Mesodermal cell (in vitro differentiated cells): ENCODE measurements at regions not wholly inside any gene's neighbourhood (a gene's known extent, or its start where the extent isn't known, plus 50 kb on each side); places are given as distances from the start of the nearest gene placed in this dataset.

Experiments
- H3K27ac ChIP-seq: 2 replicates; pipeline ENCODE4 v1.7.0; 2013; ENCODE audit warnings: mild to moderate bottlenecking, low read depth, low read length, moderate library complexity; ENCODE audit not compliant: severe bottlenecking
- H3K36me3 ChIP-seq: 2 replicates; pipeline ENCODE4 v1.7.1; 2013; ENCODE audit warnings: mild to moderate bottlenecking, low read length, moderate library complexity; ENCODE audit not compliant: control insufficient read depth, insufficient read depth
- H3K4me1 ChIP-seq: one replicate; pipeline ENCODE4 v1.7.1; 2013; ENCODE audit warnings: mild to moderate bottlenecking, low read length; ENCODE audit not compliant: insufficient read depth, control insufficient read depth, poor library complexity, severe bottlenecking
- H3K4me3 ChIP-seq: 2 replicates; pipeline ENCODE4 v1.7.0; 2013; ENCODE audit warnings: low read length, control low read depth, mild to moderate bottlenecking; ENCODE audit not compliant: insufficient read depth, poor library complexity, severe bottlenecking; ENCODE audit errors: extremely low read depth
- H3K9me3 ChIP-seq: 2 replicates; pipeline ENCODE4 v1.7.1; 2013; ENCODE audit warnings: mild to moderate bottlenecking, low read length, moderate library complexity; ENCODE audit not compliant: control insufficient read depth
- WGBS, 2 experiments: methylation state at CpG; one replicate each; pipeline ENCODE4 v1.1.5; 2013; ENCODE audit warnings: missing lambda C conversion rate in 2 of 2; ENCODE audit not compliant: insufficient coverage in 2 of 2; 5-methylcytosine and 5-hydroxymethylcytosine counted together

DNA sequence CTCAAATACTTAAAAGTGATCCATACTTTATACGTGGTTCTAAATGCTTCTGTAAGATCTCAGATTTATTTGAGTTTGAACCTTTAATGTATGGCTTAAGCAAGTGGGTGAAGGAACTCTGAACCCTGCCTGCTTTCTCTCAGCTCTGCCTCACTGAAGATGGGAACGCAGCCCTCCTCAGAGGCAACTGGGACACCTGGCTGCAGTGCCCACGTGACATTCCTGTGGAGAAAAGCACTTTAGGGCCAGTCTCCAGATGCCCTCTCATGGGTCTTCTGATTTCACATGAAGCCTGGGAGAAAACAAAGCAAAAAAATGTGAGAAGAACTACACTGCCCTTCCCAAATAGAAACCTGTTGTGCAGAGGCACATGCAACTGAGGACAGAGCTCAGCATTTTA, 242.6 kb upstream of the ANKRD30A start:
- 71% methylated on average over 3 of the region's 3 CpGs; no CpG with 5 or more reads in 1 of the 2 experiments for WGBS, 2 experiments

GRCh38 chr10:36880898-36881297, 244.5 kb upstream of the ANKRD30A start:
- H3K4me1 ChIP-seq: no peaks in the 10 kb centered on the region
- H3K36me3 ChIP-seq: no peaks in the 10 kb centered on the region
- H3K27ac ChIP-seq: no peak overlapping the region
- no peaks in the 10 kb centered on the region for H3K9me3 ChIP-seq
- H3K4me3 ChIP-seq: no peak overlapping the region
- WGBS, 2 experiments: 0% methylated on average over 1 of the region's 5 CpGs; no CpG with 5 or more reads in 1 of the 2 experiments

More for the DNA sequence above, 242.6 kb upstream of the ANKRD30A start:
- Histone ChIP-seq H3K27ac (no peak overlapping the region), H3K9me3 (no peaks in the 10 kb centered on the region), H3K36me3 (no peaks in the 10 kb centered on the region), H3K4me1 (no peaks in the 10 kb centered on the region), H3K4me3 (no peak overlapping the region)

DNA sequence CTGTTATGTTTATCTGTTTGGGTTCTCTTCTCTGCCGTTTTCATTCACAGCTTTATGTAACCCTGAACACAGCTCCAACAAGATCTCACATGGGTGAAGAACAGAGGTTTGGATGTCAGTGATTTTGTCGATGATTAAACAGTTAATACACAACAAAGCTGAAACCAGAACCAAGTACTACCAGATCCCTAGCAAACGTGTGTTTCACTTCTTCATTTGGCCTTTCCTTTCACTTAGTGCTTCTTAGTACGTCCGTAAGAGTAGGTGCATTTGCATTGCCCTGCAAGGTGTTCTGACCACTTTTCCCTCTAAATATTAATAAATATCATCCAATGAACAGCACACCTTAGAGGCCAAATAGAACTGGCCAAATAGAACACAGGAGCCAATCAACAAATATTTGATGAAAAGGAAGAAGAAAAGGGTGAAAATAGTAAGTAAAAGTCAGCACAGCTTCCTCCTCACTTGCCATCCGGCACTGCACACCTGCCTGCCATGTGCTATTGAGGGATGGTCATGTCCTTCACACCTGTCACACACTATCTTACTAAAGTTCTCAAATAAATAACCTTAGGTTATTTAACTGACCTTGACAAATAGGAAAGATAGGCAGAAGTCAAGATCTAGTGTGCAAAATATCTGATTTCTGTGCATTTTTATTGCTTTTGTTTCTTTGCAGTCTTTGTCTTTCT, 252.6 kb upstream of the ANKRD30A start:
- H3K27ac ChIP-seq: no peak overlapping the region
- H3K36me3 ChIP-seq: no peaks in the 10 kb centered on the region
- 50 to 76% methylated on average over 1 to 3 of the region's 6 CpGs for WGBS, 2 experiments
- H3K9me3 ChIP-seq: no peaks in the 10 kb centered on the region
- no peak overlapping the region for H3K4me3 ChIP-seq
- no peaks in the 10 kb centered on the region for H3K4me1 ChIP-seq

GRCh38 chr10:36840788-36841187, 284.6 kb upstream of the ANKRD30A start:
- no CpG with 5 or more reads among the region's 4 CpGs for WGBS, 2 experiments
- Histone ChIP-seq H3K4me1 (no peaks in the 10 kb centered on the region), H3K9me3 (no peaks in the 10 kb centered on the region), H3K27ac (no peak overlapping the region), H3K4me3 (no peak overlapping the region), H3K36me3 (no peaks in the 10 kb centered on the region)

- Histone ChIP-seq H3K9me3 (no peaks in the 10 kb centered on the region), H3K36me3 (no peaks in the 10 kb centered on the region), H3K4me1 (no peaks in the 10 kb centered on the region), H3K4me3 (no peak overlapping the region), H3K27ac (no peak overlapping the region)
Measured at GRCh38 chr10:36837416-36837815, 288.0 kb upstream of the ANKRD30A start.

- H3K4me3 ChIP-seq: no peak overlapping the region
- H3K9me3 ChIP-seq: no peaks in the 10 kb centered on the region
- 93 to 100% methylated on average over 10 to 19 of the region's 20 CpGs for WGBS, 2 experiments
- H3K27ac ChIP-seq: no peak overlapping the region
- H3K4me1 ChIP-seq: no peaks in the 10 kb centered on the region
- no peaks in the 10 kb centered on the region for H3K36me3 ChIP-seq
Measured at GRCh38 chr10:36819781-36820180, 305.6 kb upstream of the ANKRD30A start.

GRCh38 chr10:36817898-36818297, 307.5 kb upstream of the ANKRD30A start:
- WGBS, 2 experiments: 76 to 82% methylated on average over 12 to 13 of the region's 15 CpGs
- Histone ChIP-seq H3K9me3 (no peaks in the 10 kb centered on the region), H3K4me3 (no peak overlapping the region), H3K27ac (no peak overlapping the region), H3K36me3 (no peaks in the 10 kb centered on the region), H3K4me1 (no peaks in the 10 kb centered on the region)

GRCh38 chr10:36808625-36809362, 316.6 kb upstream of the ANKRD30A start:
- Histone ChIP-seq H3K27ac (no peak overlapping the region), H3K4me3 (no peak overlapping the region), H3K4me1 (no peaks in the 10 kb centered on the region), H3K9me3 (no peaks in the 10 kb centered on the region), H3K36me3 (no peaks in the 10 kb centered on the region)
- WGBS, 2 experiments: 81 to 86% methylated on average over 2 of the region's 2 CpGs

DNA sequence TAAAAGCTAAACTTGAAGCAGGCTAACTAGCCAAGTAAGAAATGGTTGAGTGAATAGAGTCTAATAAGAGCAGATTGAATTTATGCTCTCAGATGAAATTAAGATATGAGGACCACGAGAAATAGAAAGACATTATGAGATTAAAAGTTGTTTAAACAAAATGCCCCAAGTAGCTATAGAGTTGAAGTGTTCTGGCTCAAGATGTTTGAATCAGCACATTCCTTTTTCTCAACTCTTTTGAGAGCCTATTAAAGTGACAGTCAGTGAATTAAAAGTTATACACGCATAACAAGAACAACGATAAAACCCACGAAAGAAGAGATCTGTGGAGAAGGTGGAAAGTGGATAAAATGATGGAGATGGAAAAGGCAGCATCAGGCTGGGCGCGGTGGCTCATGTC, 322.2 kb upstream of the ANKRD30A start:
- 95% methylated on average over 6 of the region's 6 CpGs for WGBS, 2 experiments

DNA sequence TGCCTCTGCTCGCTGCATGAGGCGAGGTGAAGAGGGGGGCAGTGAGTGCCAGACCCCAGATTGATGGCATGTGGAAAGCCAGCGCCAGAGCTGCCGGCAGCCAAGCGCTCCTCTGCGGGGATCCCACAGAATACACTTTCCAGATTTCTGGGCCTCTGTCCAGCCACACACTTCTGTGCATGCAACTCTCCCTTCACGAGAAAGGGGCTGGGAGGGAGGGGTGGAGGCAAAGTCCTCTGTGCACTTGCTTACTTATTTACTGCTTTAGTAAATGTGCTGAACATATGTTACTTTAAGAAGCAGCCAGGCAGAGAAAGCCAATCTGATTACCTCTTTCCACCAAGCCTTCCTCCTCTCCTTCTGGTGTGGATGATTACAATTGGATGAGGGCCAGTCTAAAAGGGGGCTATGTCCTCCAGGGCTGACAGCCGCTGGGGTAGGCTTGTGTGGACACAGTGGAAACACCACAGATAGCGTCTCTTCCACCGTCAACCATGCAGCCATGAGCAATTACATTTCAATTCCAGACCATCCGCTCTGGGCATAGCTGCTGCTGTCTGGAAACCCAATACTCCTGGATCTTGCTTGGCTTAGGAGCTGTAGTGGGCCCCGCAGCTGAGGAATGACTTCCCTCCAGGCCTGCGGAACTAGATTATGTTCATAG, 322.8 kb upstream of the ANKRD30A start:
- Histone ChIP-seq H3K4me3 (no peak overlapping the region), H3K27ac (peak overlapping the region; percentile 48), H3K9me3 (no peaks in the 10 kb centered on the region), H3K4me1 (no peaks in the 10 kb centered on the region), H3K36me3 (no peaks in the 10 kb centered on the region)
- WGBS, 2 experiments: 84 to 89% methylated on average over 7 to 12 of the region's 13 CpGs

More for the DNA sequence above, 322.2 kb upstream of the ANKRD30A start:
- no peaks in the 10 kb centered on the region for H3K4me1 ChIP-seq
- H3K27ac ChIP-seq: peak overlapping the region; percentile 48
- H3K9me3 ChIP-seq: no peaks in the 10 kb centered on the region
- no peak overlapping the region for H3K4me3 ChIP-seq
- no peaks in the 10 kb centered on the region for H3K36me3 ChIP-seq
